NCI-H748 (cell line): ENCODE measurements at regions not wholly inside any gene's neighbourhood (a gene's known extent, or its start where the extent isn't known, plus 50 kb on each side); places are given as distances from the start of the nearest gene placed in this dataset.

Experiments used
- DNase-seq: peaks from one replicate; lab custom pipeline; 2025; ENCODE audit not compliant: unreplicated experiment; lab: John Stamatoyannopoulos, UW

- DNase-seq: no peak
These were observed 215.5 kb upstream of the LARGE1 start for GRCh38 chr22:34135749-34136148.

- DNase-seq: no peak
These were observed 229.7 kb upstream of the LARGE1 start for GRCh38 chr22:34150023-34150422.

GRCh38 chr22:34159491-34159890 is 239.2 kb upstream of the LARGE1 start:
- DNase-seq: no peak

- no peak for DNase-seq
These were observed 240.0 kb upstream of the LARGE1 start for GRCh38 chr22:34160141-34160783.

- no peak for DNase-seq
These were observed 241.3 kb upstream of the LARGE1 start for GRCh38 chr22:34161431-34162123.

- no peak for DNase-seq
These were observed 278.7 kb upstream of the LARGE1 start for GRCh38 chr22:34198976-34199375.

- DNase-seq: no peak
These were observed 290.0 kb upstream of the LARGE1 start for GRCh38 chr22:34210301-34210700.

GRCh38 chr22:34214372-34214771 is 294.1 kb upstream of the LARGE1 start:
- no peak for DNase-seq

GRCh38 chr22:34225278-34225677 is 305.0 kb upstream of the LARGE1 start:
- DNase-seq: no peak

GRCh38 chr22:34236527-34236926 is 316.3 kb upstream of the LARGE1 start:
- no peak for DNase-seq

GRCh38 chr22:34239421-34239820 is 319.1 kb upstream of the LARGE1 start:
- no peak for DNase-seq

GRCh38 chr22:34243023-34243422 is 322.7 kb upstream of the LARGE1 start:
- no peak for DNase-seq

GRCh38 chr22:34255042-34255441 is 334.8 kb upstream of the LARGE1 start:
- DNase-seq: no peak

GRCh38 chr22:34278121-34278520 is 357.8 kb upstream of the LARGE1 start:
- no peak for DNase-seq

GRCh38 chr22:34281738-34282137 is 361.5 kb upstream of the LARGE1 start:
- DNase-seq: no peak

- no peak for DNase-seq
These were observed 363.6 kb upstream of the LARGE1 start for GRCh38 chr22:34283844-34284243.

GRCh38 chr22:34293324-34293723 is 373.0 kb upstream of the LARGE1 start:
- DNase-seq: no peak

- no peak for DNase-seq
These were observed 374.2 kb upstream of the LARGE1 start for GRCh38 chr22:34294476-34294875.

GRCh38 chr22:34294986-34295385 is 374.7 kb upstream of the LARGE1 start:
- DNase-seq: no peak

GRCh38 chr22:34296461-34296860 is 376.2 kb upstream of the LARGE1 start:
- DNase-seq: no peak

GRCh38 chr22:34297536-34298120 is 377.4 kb upstream of the LARGE1 start:
- no peak for DNase-seq

GRCh38 chr22:34299496-34299895 is 379.2 kb upstream of the LARGE1 start:
- DNase-seq: no peak
